Lower leg skin (tissue), 3 donors: ENCODE measurements at regions not wholly inside any gene's neighbourhood (a gene's known extent, or its start where the extent isn't known, plus 50 kb on each side); places are given as distances from the start of the nearest gene placed in this dataset.

ENCODE experiments used
- POLR2A ChIP-seq, 2 donors: fragments of 450-650 bp; IDR thresholded peaks; one replicate each; pipeline ENCODE4 v1.6.1; 2016 to 2017; ENCODE audit warnings: antibody characterized with exemption in 2 of 2, mild to moderate bottlenecking in 1 of 2, moderate library complexity in 1 of 2
- TF ChIP-seq, protein P1 (sequence below), 3 donors: fragments of 450-650 bp; IDR thresholded peaks; one replicate each; pipeline ENCODE4 v1.5.1; 2016; ENCODE audit warnings: antibody characterized with exemption in 3 of 3, mild to moderate bottlenecking in 3 of 3, moderate library complexity in 2 of 3

- TF ChIP-seq, protein P1, sequence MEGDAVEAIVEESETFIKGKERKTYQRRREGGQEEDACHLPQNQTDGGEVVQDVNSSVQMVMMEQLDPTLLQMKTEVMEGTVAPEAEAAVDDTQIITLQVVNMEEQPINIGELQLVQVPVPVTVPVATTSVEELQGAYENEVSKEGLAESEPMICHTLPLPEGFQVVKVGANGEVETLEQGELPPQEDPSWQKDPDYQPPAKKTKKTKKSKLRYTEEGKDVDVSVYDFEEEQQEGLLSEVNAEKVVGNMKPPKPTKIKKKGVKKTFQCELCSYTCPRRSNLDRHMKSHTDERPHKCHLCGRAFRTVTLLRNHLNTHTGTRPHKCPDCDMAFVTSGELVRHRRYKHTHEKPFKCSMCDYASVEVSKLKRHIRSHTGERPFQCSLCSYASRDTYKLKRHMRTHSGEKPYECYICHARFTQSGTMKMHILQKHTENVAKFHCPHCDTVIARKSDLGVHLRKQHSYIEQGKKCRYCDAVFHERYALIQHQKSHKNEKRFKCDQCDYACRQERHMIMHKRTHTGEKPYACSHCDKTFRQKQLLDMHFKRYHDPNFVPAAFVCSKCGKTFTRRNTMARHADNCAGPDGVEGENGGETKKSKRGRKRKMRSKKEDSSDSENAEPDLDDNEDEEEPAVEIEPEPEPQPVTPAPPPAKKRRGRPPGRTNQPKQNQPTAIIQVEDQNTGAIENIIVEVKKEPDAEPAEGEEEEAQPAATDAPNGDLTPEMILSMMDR (IDR thresholded peaks at IDR 0.05), result no peak
- TF ChIP-seq POLR2A (IDR thresholded peaks at IDR 0.05), result no peak
These were observed 527.0 kb downstream of the TNS1 start for GRCh38 chr2:217475791-217476190.
